ENCODE measurements at regions not wholly inside any gene's neighbourhood (a gene's known extent, or its start where the extent isn't known, plus 50 kb on each side); places are given as distances from the start of the nearest gene placed in this dataset.

GRCh38 chr1:192926736-192927135 is 117.9 kb downstream of the RGS2 start:
- Histone ChIP-seq H3K9me3 (ENCODE audit: insufficient read depth, low read depth, low read length) (no peaks in the 10 kb centered on the region), H3F3A (ENCODE audit: low read depth) (no peaks in the 10 kb centered on the region), H4K20me1 (ENCODE audit: insufficient read depth, low read length, poor library complexity, severe bottlenecking) (no peaks in the 10 kb centered on the region), H3K4me2 (ENCODE audit: low read depth, low read length, poor library complexity, severe bottlenecking) (no peak overlapping the region), H3K9ac (ENCODE audit: low read depth, low read length, poor library complexity, severe bottlenecking) (no peak overlapping the region), H2AFZ (ENCODE audit: low read length) (no peak overlapping the region), H3K4me3 (ENCODE audit: low read length, poor library complexity, severe bottlenecking) (no peak overlapping the region), H3K27me3 (ENCODE audit: insufficient read depth, low read length, poor library complexity, severe bottlenecking) (no peaks in the 10 kb centered on the region), H3K4me1 (ENCODE audit: insufficient read depth, low read length, poor library complexity, severe bottlenecking) (no peaks in the 10 kb centered on the region), H3K9me2 (replicated peaks; ENCODE audit: low read depth, low read length) (no peaks in the 10 kb centered on the region), H3K36me3 (ENCODE audit: insufficient read depth, low read length) (no peaks in the 10 kb centered on the region), H3K79me2 (ENCODE audit: insufficient read depth, low read length) (no peaks in the 10 kb centered on the region)
- TF ChIP-seq CTCF (conservative IDR thresholded peaks at IDR 0.05; ENCODE audit: low read length), result no peak
- TF ChIP-seq EZH2phosphoT487 (IDR thresholded peaks at IDR 0.05; ENCODE audit: borderline replicate concordance), result no peak

GRCh38 chr1:192927496-192927895 is 118.7 kb downstream of the RGS2 start:
- H3K36me3 ChIP-seq (ENCODE audit: insufficient read depth, low read length), result no peaks in the 10 kb centered on the region
- H3K9ac ChIP-seq (ENCODE audit: low read depth, low read length, poor library complexity, severe bottlenecking), result no peak overlapping the region
- H3K4me2 ChIP-seq (ENCODE audit: low read depth, low read length, poor library complexity, severe bottlenecking), result no peak overlapping the region
- no peaks in the 10 kb centered on the region for H3F3A ChIP-seq (ENCODE audit: low read depth)
- H3K9me3 ChIP-seq (ENCODE audit: insufficient read depth, low read depth, low read length), result no peaks in the 10 kb centered on the region
- no peaks in the 10 kb centered on the region for H3K9me2 ChIP-seq (replicated peaks; ENCODE audit: low read depth, low read length)
- TF ChIP-seq CTCF (conservative IDR thresholded peaks at IDR 0.05; ENCODE audit: low read length), result no peak
- TF ChIP-seq EZH2phosphoT487 (IDR thresholded peaks at IDR 0.05; ENCODE audit: borderline replicate concordance), result no peak
- no peak overlapping the region for H2AFZ ChIP-seq (ENCODE audit: low read length)
- H3K27me3 ChIP-seq (ENCODE audit: insufficient read depth, low read length, poor library complexity, severe bottlenecking), result no peaks in the 10 kb centered on the region
- no peaks in the 10 kb centered on the region for H3K79me2 ChIP-seq (ENCODE audit: insufficient read depth, low read length)
- H4K20me1 ChIP-seq (ENCODE audit: insufficient read depth, low read length, poor library complexity, severe bottlenecking), result no peaks in the 10 kb centered on the region
- H3K4me3 ChIP-seq (ENCODE audit: low read length, poor library complexity, severe bottlenecking), result no peak overlapping the region
- H3K4me1 ChIP-seq (ENCODE audit: insufficient read depth, low read length, poor library complexity, severe bottlenecking), result no peaks in the 10 kb centered on the region

- no peaks in the 10 kb centered on the region for H3K36me3 ChIP-seq (ENCODE audit: insufficient read depth, low read length)
- no peak overlapping the region for H3K4me3 ChIP-seq (ENCODE audit: low read length, poor library complexity, severe bottlenecking)
- no peaks in the 10 kb centered on the region for H3K9me2 ChIP-seq (replicated peaks; ENCODE audit: low read depth, low read length)
- TF ChIP-seq EZH2phosphoT487 (IDR thresholded peaks at IDR 0.05; ENCODE audit: borderline replicate concordance) (no peak), CTCF (conservative IDR thresholded peaks at IDR 0.05; ENCODE audit: low read length) (no peak)
- H3F3A ChIP-seq (ENCODE audit: low read depth), result no peaks in the 10 kb centered on the region
- no peaks in the 10 kb centered on the region for H3K27me3 ChIP-seq (ENCODE audit: insufficient read depth, low read length, poor library complexity, severe bottlenecking)
- no peaks in the 10 kb centered on the region for H3K79me2 ChIP-seq (ENCODE audit: insufficient read depth, low read length)
- H3K9ac ChIP-seq (ENCODE audit: low read depth, low read length, poor library complexity, severe bottlenecking), result no peak overlapping the region
- H4K20me1 ChIP-seq (ENCODE audit: insufficient read depth, low read length, poor library complexity, severe bottlenecking), result no peaks in the 10 kb centered on the region
- H2AFZ ChIP-seq (ENCODE audit: low read length), result no peak overlapping the region
- no peaks in the 10 kb centered on the region for H3K4me1 ChIP-seq (ENCODE audit: insufficient read depth, low read length, poor library complexity, severe bottlenecking)
- no peak overlapping the region for H3K4me2 ChIP-seq (ENCODE audit: low read depth, low read length, poor library complexity, severe bottlenecking)
- H3K9me3 ChIP-seq (ENCODE audit: insufficient read depth, low read depth, low read length), result no peaks in the 10 kb centered on the region
Measured at GRCh38 chr1:192929597-192929996, 120.8 kb downstream of the RGS2 start.

All from Loucy (cell line).